HG03354 (cell line): ENCODE measurements at regions not wholly inside any gene's neighbourhood (a gene's known extent, or its start where the extent isn't known, plus 50 kb on each side); places are given as distances from the start of the nearest gene placed in this dataset.
A peak's percentile ranks its signal among the peaks of the same experiment; 100 is the strongest.
"Not testable (repeated sequence)": the region's sequence is repeated elsewhere in the genome, so short reads cannot be mapped to it uniquely, and the experiment has no call there.

Experiments used
- ATAC-seq: cut with Tn5 transposase; IDR thresholded peaks from one replicate; pipeline ENCODE4 v1.9.1; 2021; ENCODE audit warnings: mild to moderate bottlenecking; ENCODE audit not compliant: unreplicated experiment, poor library complexity, severe bottlenecking

- ATAC-seq: no peak
Measured at GRCh38 chr1:58836408-58836807, 52.6 kb upstream of the JUN start.

- ATAC-seq: no peak
Measured at GRCh38 chr1:58837886-58838285, 54.0 kb upstream of the JUN start.

- no peak for ATAC-seq
Measured at GRCh38 chr1:58839147-58839795, 55.4 kb upstream of the JUN start.

- no peak for ATAC-seq
Measured at GRCh38 chr1:58839846-58840835, 56.3 kb upstream of the JUN start.

- no peak for ATAC-seq
Measured at GRCh38 chr1:58841455-58841854, 57.6 kb upstream of the JUN start.

- no peak for ATAC-seq
Measured at GRCh38 chr1:58842941-58843340, 59.1 kb upstream of the JUN start.

GRCh38 chr1:58844176-58844575 lies 60.3 kb upstream of the JUN start:
- no peak for ATAC-seq

- ATAC-seq: no peak
Measured at GRCh38 chr1:58845942-58846341, 62.1 kb upstream of the JUN start.

- ATAC-seq: no peak
Measured at GRCh38 chr1:58848818-58849411, 65.1 kb upstream of the JUN start.

GRCh38 chr1:58849551-58849950 lies 65.7 kb upstream of the JUN start:
- ATAC-seq: no peak

- ATAC-seq: no peak
Measured at GRCh38 chr1:58850636-58851035, 66.8 kb upstream of the JUN start.

GRCh38 chr1:58852731-58853485 lies 69.1 kb upstream of the JUN start:
- ATAC-seq: no peak

GRCh38 chr1:58854576-58854975 lies 70.7 kb upstream of the JUN start:
- ATAC-seq: no peak

- no peak for ATAC-seq
Measured at GRCh38 chr1:58855274-58856165, 71.7 kb upstream of the JUN start.

- not testable (repeated sequence) for ATAC-seq
Measured at GRCh38 chr1:58856281-58856680, 72.4 kb upstream of the JUN start.

GRCh38 chr1:58857680-58858673 lies 74.1 kb upstream of the JUN start:
- peak; percentile 85 for ATAC-seq

GRCh38 chr1:58859769-58860485 lies 76.1 kb upstream of the JUN start:
- ATAC-seq: no peak
